ENCODE measurements at regions not wholly inside any gene's neighbourhood (a gene's known extent, or its start where the extent isn't known, plus 50 kb on each side); places are given as distances from the start of the nearest gene placed in this dataset.

GRCh38 chr1:30334767-30335166 is 388.6 kb downstream of the MATN1 start:
- H3K27me3 ChIP-seq (ENCODE audit: control insufficient read depth, insufficient read depth, low read length): no peaks in the 10 kb centered on the region
- CTCF ChIA-PET: no interaction called here
- no peak for TF ChIP-seq CTCF (IDR thresholded peaks at IDR 0.05; ENCODE audit: insufficient read depth, low read depth, low read length)
- DNase-seq (ENCODE audit: low read depth): no peak
- H3K4me3 ChIP-seq (ENCODE audit: low read depth, low read length): no peak overlapping the region
- no peaks in the 10 kb centered on the region for H3K36me3 ChIP-seq (ENCODE audit: control insufficient read depth, insufficient read depth, low read length)
- POLR2A ChIA-PET: no interaction called here

- no peak overlapping the region for H3K4me3 ChIP-seq (ENCODE audit: low read depth, low read length)
- ChIA-PET CTCF (no interaction called here), POLR2A (no interaction called here)
- no peaks in the 10 kb centered on the region; the same call in 1 of the 2 replicates for H3K27me3 ChIP-seq (ENCODE audit: control insufficient read depth, insufficient read depth, low read length)
- DNase-seq (ENCODE audit: low read depth): no peak
- H3K36me3 ChIP-seq (ENCODE audit: control insufficient read depth, insufficient read depth, low read length): no peaks in the 10 kb centered on the region
- no peak for TF ChIP-seq CTCF (IDR thresholded peaks at IDR 0.05; ENCODE audit: insufficient read depth, low read depth, low read length)
Observed at GRCh38 chr1:30332116-30333094, 391.0 kb downstream of the MATN1 start.

GRCh38 chr1:30331415-30332065 is 391.8 kb downstream of the MATN1 start:
- no peaks in the 10 kb centered on the region; the same call in 1 of the 2 replicates for H3K27me3 ChIP-seq (ENCODE audit: control insufficient read depth, insufficient read depth, low read length)
- CTCF ChIA-PET: no interaction called here
- no peak for TF ChIP-seq CTCF (IDR thresholded peaks at IDR 0.05; ENCODE audit: insufficient read depth, low read depth, low read length)
- POLR2A ChIA-PET: no interaction called here
- no peak for DNase-seq (ENCODE audit: low read depth)
- H3K36me3 ChIP-seq (ENCODE audit: control insufficient read depth, insufficient read depth, low read length): no peaks in the 10 kb centered on the region
- no peak overlapping the region for H3K4me3 ChIP-seq (ENCODE audit: low read depth, low read length)

GRCh38 chr1:30330644-30331043 is 392.7 kb downstream of the MATN1 start:
- Histone ChIP-seq H3K36me3 (ENCODE audit: control insufficient read depth, insufficient read depth, low read length) (no peaks in the 10 kb centered on the region), H3K27me3 (ENCODE audit: control insufficient read depth, insufficient read depth, low read length) (no peaks in the 10 kb centered on the region; the same call in 1 of the 2 replicates), H3K4me3 (ENCODE audit: low read depth, low read length) (no peak overlapping the region)
- no peak for TF ChIP-seq CTCF (IDR thresholded peaks at IDR 0.05; ENCODE audit: insufficient read depth, low read depth, low read length)
- DNase-seq (ENCODE audit: low read depth): no peak
- ChIA-PET POLR2A (no interaction called here), CTCF (no interaction called here)

GRCh38 chr1:30329802-30330557 is 393.4 kb downstream of the MATN1 start:
- CTCF ChIA-PET: no interaction called here
- no peak for TF ChIP-seq CTCF (IDR thresholded peaks at IDR 0.05; ENCODE audit: insufficient read depth, low read depth, low read length)
- no peak for DNase-seq (ENCODE audit: low read depth)
- Histone ChIP-seq H3K27me3 (ENCODE audit: control insufficient read depth, insufficient read depth, low read length) (no peaks in the 10 kb centered on the region; the same call in 1 of the 2 replicates), H3K4me3 (ENCODE audit: low read depth, low read length) (no peak overlapping the region), H3K36me3 (ENCODE audit: control insufficient read depth, insufficient read depth, low read length) (no peaks in the 10 kb centered on the region)
- POLR2A ChIA-PET: no interaction called here

Measured in BJ (cell line).